Right cardiac atrium (tissue), 5 donors: ENCODE measurements at regions not wholly inside any gene's neighbourhood (a gene's known extent, or its start where the extent isn't known, plus 50 kb on each side); places are given as distances from the start of the nearest gene placed in this dataset.

Source experiments
- ATAC-seq, 2 donors: fragments of 200-7000 bp; cut with Tn5 transposase; one replicate each; pipeline versions ENCODE4 v1.8.0 to v1.9.1; 2020; ENCODE audit warnings: moderate library complexity in 2 of 2, mild to moderate bottlenecking in 1 of 2
- DNase-seq, 3 donors: peaks; one replicate each; pipeline ENCODE4 v3.0.0-alpha.2; 2020
- H3K27ac ChIP-seq: one replicate; pipeline ENCODE4 v1.5.1; 2013; ENCODE audit warnings: mild to moderate bottlenecking, low read length, control low read depth, moderate library complexity
- H3K27me3 ChIP-seq: one replicate; pipeline ENCODE4 v1.6.1; 2013; ENCODE audit not compliant: control insufficient read depth, insufficient read depth
- H3K4me1 ChIP-seq: one replicate; pipeline ENCODE4 v1.6.1; 2013; ENCODE audit warnings: low read length; ENCODE audit not compliant: control insufficient read depth, insufficient read depth
- H3K4me3 ChIP-seq: one replicate; pipeline ENCODE4 v1.5.1; 2013; ENCODE audit warnings: low read length, control low read depth
- H3K9me3 ChIP-seq: one replicate; pipeline ENCODE4 v1.6.1; 2013; ENCODE audit warnings: low read length; ENCODE audit not compliant: control insufficient read depth
- WGBS: extraction: QIAGEN DNeasy Blood & Tissue Kit; methylation state at CpG from one replicate; pipeline ENCODE4 v1.1.7; 2013; 5-methylcytosine and 5-hydroxymethylcytosine counted together
- intact Hi-C, 4 donors: fragments of 100-400 bp; cut with DNase I; formaldehyde crosslinking; loops; one replicate each; pipeline versions ENCODE4 v1.11.0 to v1.14.0; 2022 to 2023
- donor health status: healthy with polysubstance abuse.
- donor health status: DM: no; HTN: yes; CAD: no.
- donor health status: DM: no; HTN: no; CAD: no.
- donor health status: DM: no; HTN: yes; CAD: no; lungs with severe emphysema.
- donor health status: DM: yes; HTN: yes; CAD: no.

DNA sequence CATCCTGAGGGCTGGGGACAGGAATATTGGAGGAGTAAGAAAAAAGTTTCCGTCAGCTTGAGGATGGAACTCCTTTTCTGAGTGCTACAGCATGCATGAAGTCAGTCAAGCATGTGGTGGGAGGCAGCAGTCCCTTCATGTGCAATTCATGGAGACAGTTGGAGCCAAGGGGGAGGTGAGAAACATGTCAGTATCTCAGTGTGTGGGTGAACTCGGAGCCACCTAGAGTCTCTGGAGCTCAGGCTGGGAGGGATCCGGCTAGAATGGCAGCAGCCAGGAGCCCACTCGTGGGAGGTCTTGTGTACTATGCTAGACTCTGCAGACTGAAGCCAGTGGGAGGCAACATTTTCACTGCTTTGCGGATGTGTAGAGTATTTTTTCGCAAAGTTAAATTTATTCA, 60.3 kb downstream of the AVPR1A start:
- WGBS = 73% methylated on average over 6 of the region's 6 CpGs
- intact Hi-C loops = no loop called here
- H3K27me3 ChIP-seq = no peaks in the 10 kb centered on the region
- H3K27ac ChIP-seq = no peak overlapping the region
- H3K4me3 ChIP-seq = no peak overlapping the region
- ATAC-seq (no peak), DNase-seq (peak in 1 of 3 donors; percentile 27)
- H3K9me3 ChIP-seq = no peaks in the 10 kb centered on the region
- H3K4me1 ChIP-seq = no peaks in the 10 kb centered on the region

DNA sequence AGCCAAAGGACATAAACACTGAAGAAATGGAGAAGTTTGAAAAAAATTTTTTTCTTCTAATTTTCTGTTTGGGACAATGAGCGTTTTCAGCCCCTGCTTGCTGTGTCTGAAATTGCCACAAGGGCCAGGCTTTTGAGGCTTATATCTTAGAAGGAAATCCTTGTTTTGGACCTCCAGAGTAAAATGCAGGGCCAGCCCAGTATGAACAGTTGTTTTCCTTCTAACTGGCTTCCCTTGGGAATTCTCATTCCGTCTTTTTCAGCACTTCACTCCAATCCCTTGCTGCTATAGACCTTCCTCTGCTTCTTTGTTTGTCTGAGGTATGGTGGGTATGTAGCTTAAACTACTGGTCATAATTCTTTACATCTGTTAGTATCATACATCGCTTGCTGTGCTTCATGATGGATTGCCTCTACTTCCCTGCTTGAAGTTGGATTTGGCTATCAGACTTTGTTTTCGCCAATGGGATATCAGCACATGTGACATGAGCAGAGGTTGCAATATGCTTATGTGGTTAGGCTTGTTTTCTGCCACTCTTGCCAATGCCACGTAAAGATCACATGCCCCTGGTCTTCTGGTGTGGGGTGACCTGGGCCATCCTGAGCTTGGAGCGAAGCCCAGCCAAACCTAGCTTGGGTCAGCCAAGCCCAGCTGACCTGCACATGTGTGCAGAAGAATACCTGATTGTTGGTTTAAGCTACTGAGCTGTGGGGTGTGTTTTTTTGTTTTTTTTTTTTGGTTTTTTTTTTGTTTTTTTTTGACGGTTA, 64.7 kb downstream of the AVPR1A start:
- no peak overlapping the region for H3K4me3 ChIP-seq
- intact Hi-C loops = no loop called here
- peak in 1 of 2 donors; percentile 28 for ATAC-seq

GRCh38 chr12:63085120-63085519, 65.9 kb downstream of the AVPR1A start:
- no peak for DNase-seq
- Histone ChIP-seq H3K27me3 (no peaks in the 10 kb centered on the region), H3K4me1 (no peaks in the 10 kb centered on the region), H3K4me3 (no peak overlapping the region), H3K27ac (no peak overlapping the region), H3K9me3 (no peaks in the 10 kb centered on the region)
- 75% methylated on average over 4 of the region's 4 CpGs for WGBS
- intact Hi-C loops = no loop called here
- no peak for ATAC-seq

More for the DNA sequence above, 64.7 kb downstream of the AVPR1A start:
- 63% methylated on average over 7 of the region's 7 CpGs for WGBS
- peak in 2 of 3 donors; percentile 33 to 34 for DNase-seq
- no peaks in the 10 kb centered on the region for H3K4me1 ChIP-seq
- no peaks in the 10 kb centered on the region for H3K27me3 ChIP-seq
- H3K9me3 ChIP-seq = no peaks in the 10 kb centered on the region
- no peak overlapping the region for H3K27ac ChIP-seq

- Histone ChIP-seq H3K4me1 (no peaks in the 10 kb centered on the region), H3K27me3 (no peaks in the 10 kb centered on the region), H3K4me3 (no peak overlapping the region), H3K27ac (no peak overlapping the region), H3K9me3 (no peaks in the 10 kb centered on the region)
- ATAC-seq (no peak), DNase-seq (no peak)
- intact Hi-C loops = no loop called here
- WGBS = 74% methylated on average over 1 of the region's 1 CpG
These were observed 66.5 kb downstream of the AVPR1A start for GRCh38 chr12:63084501-63084900.

GRCh38 chr12:63083046-63083445, 68.0 kb downstream of the AVPR1A start:
- no peak for ATAC-seq
- WGBS = 78% methylated on average over 2 of the region's 2 CpGs
- no peak for DNase-seq
- intact Hi-C loops = no loop called here
- H3K4me3 ChIP-seq = no peak overlapping the region
- no peaks in the 10 kb centered on the region for H3K27me3 ChIP-seq
- H3K9me3 ChIP-seq = no peaks in the 10 kb centered on the region
- H3K27ac ChIP-seq = no peak overlapping the region
- no peaks in the 10 kb centered on the region for H3K4me1 ChIP-seq

GRCh38 chr12:63079791-63080502, 71.1 kb downstream of the AVPR1A start:
- ATAC-seq = no peak
- H3K27me3 ChIP-seq = no peaks in the 10 kb centered on the region
- no peaks in the 10 kb centered on the region for H3K9me3 ChIP-seq
- no peak overlapping the region for H3K27ac ChIP-seq
- intact Hi-C loops = no loop called here
- H3K4me1 ChIP-seq = no peaks in the 10 kb centered on the region
- WGBS = 97% methylated on average over 2 of the region's 2 CpGs
- no peak overlapping the region for H3K4me3 ChIP-seq
- no peak for DNase-seq

GRCh38 chr12:63078906-63079305, 72.1 kb downstream of the AVPR1A start:
- ATAC-seq = no peak
- Histone ChIP-seq H3K27me3 (no peaks in the 10 kb centered on the region), H3K4me3 (no peak overlapping the region), H3K27ac (no peak overlapping the region), H3K9me3 (no peaks in the 10 kb centered on the region), H3K4me1 (no peaks in the 10 kb centered on the region)
- 93% methylated on average over 2 of the region's 2 CpGs for WGBS
- no peak for DNase-seq
- intact Hi-C loops = no loop called here

DNA sequence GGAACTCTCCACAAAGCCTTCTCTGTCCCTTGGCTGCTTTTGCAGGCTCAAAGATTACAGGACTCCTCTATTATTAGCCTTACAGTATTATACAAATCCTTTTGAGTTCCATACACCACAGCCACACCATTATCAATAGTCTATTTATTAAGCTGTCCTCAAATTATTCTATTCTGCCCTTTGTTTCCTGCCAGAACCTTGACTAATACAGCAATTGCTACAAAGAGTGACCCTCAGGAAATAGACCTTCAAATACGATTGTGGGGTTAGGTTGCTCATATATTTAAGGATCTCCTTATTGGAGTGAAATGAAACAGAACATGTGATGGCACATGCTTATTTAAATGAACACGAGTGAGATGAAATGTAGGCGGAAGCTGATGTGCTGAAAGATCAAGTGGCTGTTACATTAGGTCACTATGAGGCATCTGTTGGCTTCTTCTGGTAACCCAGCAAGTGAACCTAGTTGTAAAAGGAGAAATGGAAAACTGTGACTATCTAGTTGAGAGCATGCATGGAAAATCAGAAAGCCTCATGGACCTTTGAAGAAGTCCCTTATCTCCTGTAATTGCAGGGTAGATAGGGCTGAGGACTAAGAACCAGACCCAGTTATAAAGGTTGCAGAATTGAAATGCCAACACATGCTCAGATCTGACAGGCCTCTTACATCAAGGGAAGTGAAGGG, 75.5 kb downstream of the AVPR1A start:
- no peak for ATAC-seq
- Histone ChIP-seq H3K4me1 (no peaks in the 10 kb centered on the region), H3K27ac (no peak overlapping the region), H3K9me3 (no peaks in the 10 kb centered on the region), H3K4me3 (no peak overlapping the region), H3K27me3 (no peaks in the 10 kb centered on the region)
- 54% methylated on average over 3 of the region's 3 CpGs for WGBS
- intact Hi-C loops = no loop called here
- no peak for DNase-seq

GRCh38 chr12:63070709-63071108, 80.3 kb downstream of the AVPR1A start:
- Histone ChIP-seq H3K9me3 (no peaks in the 10 kb centered on the region), H3K4me3 (no peak overlapping the region), H3K4me1 (no peaks in the 10 kb centered on the region), H3K27ac (no peak overlapping the region), H3K27me3 (no peaks in the 10 kb centered on the region)
- DNase-seq (no peak), ATAC-seq (no peak)
- WGBS = 65% methylated on average over 3 of the region's 3 CpGs
- intact Hi-C loops = no loop called here

DNA sequence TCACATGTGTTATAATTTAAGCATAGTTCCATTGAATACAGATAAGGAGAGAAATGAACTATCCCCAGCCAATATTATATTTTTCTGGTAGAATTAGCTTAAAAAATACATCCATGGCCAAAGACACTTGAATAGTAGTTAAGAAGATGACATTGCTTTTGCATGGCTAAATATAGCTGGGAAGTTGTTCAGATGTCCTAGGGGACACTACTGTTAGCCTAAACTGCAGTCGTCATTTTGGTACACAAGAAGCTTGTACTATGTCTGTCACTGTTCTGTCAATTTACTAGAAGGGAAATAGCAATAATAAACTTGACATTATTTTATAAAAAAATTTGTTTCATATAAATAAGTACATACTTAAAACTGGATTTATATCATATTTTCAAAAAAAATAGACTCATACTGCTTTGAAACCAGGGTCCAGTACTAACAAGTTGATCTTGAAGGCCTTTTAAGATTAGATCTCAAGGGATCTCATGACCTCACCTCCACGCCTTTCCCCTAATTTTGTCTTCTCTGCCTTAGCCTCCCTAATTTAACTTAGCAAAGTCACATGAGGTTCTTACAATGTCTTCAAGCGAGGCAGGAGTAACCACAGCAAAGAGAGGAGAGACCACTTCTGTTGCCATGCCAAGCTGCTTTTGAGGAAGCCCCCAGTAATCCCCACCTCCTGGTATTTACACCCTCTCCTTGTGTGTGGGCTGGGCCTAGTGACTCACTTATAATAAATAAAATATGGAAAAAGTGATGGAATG, 81.0 kb downstream of the AVPR1A start:
- DNase-seq (no peak), ATAC-seq (no peak)
- H3K4me3 ChIP-seq = no peak overlapping the region
- H3K27ac ChIP-seq = no peak overlapping the region
- H3K4me1 ChIP-seq = no peaks in the 10 kb centered on the region
- no peaks in the 10 kb centered on the region for H3K27me3 ChIP-seq
- 62% methylated on average over 3 of the region's 3 CpGs for WGBS
- no peaks in the 10 kb centered on the region for H3K9me3 ChIP-seq
- intact Hi-C loops = loop anchor here in 2 of 4 donors (10.0 kb wide), 1 partner anchor 255 kb away; no protein-coding TSS in a partner anchor
